Tibial nerve (tissue), 4 donors: ENCODE measurements at regions not wholly inside any gene's neighbourhood (a gene's known extent, or its start where the extent isn't known, plus 50 kb on each side); places are given as distances from the start of the nearest gene placed in this dataset.
A peak's percentile ranks its signal among the peaks of the same experiment; 100 is the strongest.

ENCODE experiments used
- DNase-seq, 2 donors: peaks; one replicate each; pipeline ENCODE4 v3.0.0-alpha.2; 2019; ENCODE audit warnings: low spot score in 2 of 2
- H3K27ac ChIP-seq, 4 donors: fragments of 200-600 bp; sonication (generic) in 3 of 4; one replicate each; pipeline ENCODE4 v1.5.1; 2017 to 2019; ENCODE audit warnings: mild to moderate bottlenecking in 1 of 4
- H3K27me3 ChIP-seq, 2 donors: fragments of 200-600 bp; sonication (generic) in 1 of 2; one replicate each; pipeline versions ENCODE4 v1.5.1 to v1.6.0; 2017 to 2019
- H3K36me3 ChIP-seq, 3 donors: fragments of 200-600 bp; sonication (generic); one replicate each; pipeline ENCODE4 v1.5.1; 2018 to 2019
- H3K4me1 ChIP-seq, 4 donors: fragments of 200-600 bp; sonication (generic) in 3 of 4; one replicate each; pipeline ENCODE4 v1.5.1; 2017 to 2019
- H3K4me3 ChIP-seq, 4 donors: fragments of 200-600 bp; sonication (generic) in 3 of 4; one replicate each; pipeline ENCODE4 v1.5.1; 2017 to 2019; ENCODE audit warnings: mild to moderate bottlenecking in 1 of 4, moderate library complexity in 1 of 4
- H3K9me3 ChIP-seq, 4 donors: fragments of 200-600 bp; sonication (generic) in 3 of 4; one replicate each; pipeline ENCODE4 v1.5.1; 2017 to 2019
- CTCF ChIP-seq, 5 experiments: fragments of 200-600 bp in 3 of 5; fragments of 450-650 bp in 2 of 5; sonication (generic) in 3 of 5; IDR thresholded peaks; one replicate each; pipeline ENCODE4 v1.5.1; 2016 to 2019; ENCODE audit warnings: antibody characterized with exemption in 5 of 5, mild to moderate bottlenecking in 3 of 5, moderate library complexity in 2 of 5
- EP300 ChIP-seq, 2 donors: sonication (generic); formaldehyde crosslinking; IDR thresholded peaks; one replicate each; pipeline ENCODE4 v1.6.1; 2017; ENCODE audit warnings: antibody characterized with exemption in 2 of 2, mild to moderate bottlenecking in 1 of 2
- POLR2A ChIP-seq, 2 donors: fragments of 450-650 bp; IDR thresholded peaks; one replicate each; pipeline ENCODE4 v1.6.1; 2017; ENCODE audit warnings: antibody characterized with exemption in 2 of 2, mild to moderate bottlenecking in 2 of 2, moderate library complexity in 2 of 2
- WGBS, 2 donors: methylation state at CpG; one replicate each; pipeline ENCODE4 v1.1.5; 2018; 5-methylcytosine and 5-hydroxymethylcytosine counted together

GRCh38 chr20:11072982-11073381 is 399.2 kb upstream of the JAG1 start:
- DNase-seq: no peak
- no peaks in the 10 kb centered on the region for H3K36me3 ChIP-seq
- no peaks in the 10 kb centered on the region for H3K4me1 ChIP-seq
- no peaks in the 10 kb centered on the region for H3K9me3 ChIP-seq
- TF ChIP-seq CTCF (IDR thresholded peaks at IDR 0.05) (no peak), POLR2A (IDR thresholded peaks at IDR 0.05) (no peak), EP300 (IDR thresholded peaks at IDR 0.05) (peak in 1 of 2 donors; percentile 7)
- H3K27ac ChIP-seq: peak overlapping the region in 1 of 4 donors; percentile 6
- no peaks in the 10 kb centered on the region for H3K27me3 ChIP-seq
- WGBS, 2 donors: 72 to 86% methylated on average over 1 of the region's 1 CpG
- H3K4me3 ChIP-seq: no peak overlapping the region

GRCh38 chr20:11076434-11077105 is 402.8 kb upstream of the JAG1 start:
- TF ChIP-seq CTCF (IDR thresholded peaks at IDR 0.05) (no peak), EP300 (IDR thresholded peaks at IDR 0.05) (no peak), POLR2A (IDR thresholded peaks at IDR 0.05) (no peak)

GRCh38 chr20:11077226-11077625 is 403.4 kb upstream of the JAG1 start:
- no peaks in the 10 kb centered on the region for H3K27me3 ChIP-seq
- H3K4me1 ChIP-seq: peaks cover 0 to 4% (median 0%) of the 10 kb centered on the region in 4 donors
- H3K9me3 ChIP-seq: no peaks in the 10 kb centered on the region
- DNase-seq: no peak
- TF ChIP-seq CTCF (IDR thresholded peaks at IDR 0.05) (no peak), POLR2A (IDR thresholded peaks at IDR 0.05) (no peak), EP300 (IDR thresholded peaks at IDR 0.05) (no peak)
- no peak overlapping the region for H3K27ac ChIP-seq
- 80 to 89% methylated on average over 2 of the region's 2 CpGs for WGBS, 2 donors
- no peak overlapping the region for H3K4me3 ChIP-seq
- no peaks in the 10 kb centered on the region for H3K36me3 ChIP-seq

More at GRCh38 chr20:11076434-11077105, 402.8 kb upstream of the JAG1 start:
- no peak for DNase-seq
- 68 to 71% methylated on average over 10 of the region's 10 CpGs for WGBS, 2 donors
- no peaks in the 10 kb centered on the region for H3K9me3 ChIP-seq
- no peak overlapping the region for H3K27ac ChIP-seq
- peaks cover 0 to 4% (median 0%) of the 10 kb centered on the region in 4 donors for H3K4me1 ChIP-seq
- no peaks in the 10 kb centered on the region for H3K36me3 ChIP-seq
- no peaks in the 10 kb centered on the region for H3K27me3 ChIP-seq
- no peak overlapping the region for H3K4me3 ChIP-seq

GRCh38 chr20:11080010-11080409 is 406.2 kb upstream of the JAG1 start:
- Histone ChIP-seq H3K4me3 (no peak overlapping the region), H3K9me3 (no peaks in the 10 kb centered on the region), H3K27me3 (no peaks in the 10 kb centered on the region), H3K4me1 (peaks cover 0 to 4% (median 0%) of the 10 kb centered on the region in 4 donors), H3K36me3 (no peaks in the 10 kb centered on the region), H3K27ac (peak overlapping the region in 1 of 4 donors; percentile 11)
- WGBS, 2 donors: 53 to 55% methylated on average over 3 of the region's 3 CpGs
- DNase-seq: no peak
- TF ChIP-seq POLR2A (IDR thresholded peaks at IDR 0.05) (no peak), CTCF (IDR thresholded peaks at IDR 0.05) (no peak), EP300 (IDR thresholded peaks at IDR 0.05) (no peak)

GRCh38 chr20:11080781-11081377 is 407.1 kb upstream of the JAG1 start:
- no peak for DNase-seq
- Histone ChIP-seq H3K9me3 (no peaks in the 10 kb centered on the region), H3K27ac (no peak overlapping the region), H3K4me1 (peaks cover 0 to 4% (median 0%) of the 10 kb centered on the region in 4 donors), H3K27me3 (no peaks in the 10 kb centered on the region), H3K36me3 (no peaks in the 10 kb centered on the region), H3K4me3 (no peak overlapping the region)
- TF ChIP-seq EP300 (IDR thresholded peaks at IDR 0.05) (peak in 1 of 2 donors; percentile 15), CTCF (IDR thresholded peaks at IDR 0.05) (no peak), POLR2A (IDR thresholded peaks at IDR 0.05) (no peak)
- WGBS, 2 donors: 83 to 85% methylated on average over 8 of the region's 8 CpGs
